ENCODE measurements at regions not wholly inside any gene's neighbourhood (a gene's known extent, or its start where the extent isn't known, plus 50 kb on each side); places are given as distances from the start of the nearest gene placed in this dataset.

DNA sequence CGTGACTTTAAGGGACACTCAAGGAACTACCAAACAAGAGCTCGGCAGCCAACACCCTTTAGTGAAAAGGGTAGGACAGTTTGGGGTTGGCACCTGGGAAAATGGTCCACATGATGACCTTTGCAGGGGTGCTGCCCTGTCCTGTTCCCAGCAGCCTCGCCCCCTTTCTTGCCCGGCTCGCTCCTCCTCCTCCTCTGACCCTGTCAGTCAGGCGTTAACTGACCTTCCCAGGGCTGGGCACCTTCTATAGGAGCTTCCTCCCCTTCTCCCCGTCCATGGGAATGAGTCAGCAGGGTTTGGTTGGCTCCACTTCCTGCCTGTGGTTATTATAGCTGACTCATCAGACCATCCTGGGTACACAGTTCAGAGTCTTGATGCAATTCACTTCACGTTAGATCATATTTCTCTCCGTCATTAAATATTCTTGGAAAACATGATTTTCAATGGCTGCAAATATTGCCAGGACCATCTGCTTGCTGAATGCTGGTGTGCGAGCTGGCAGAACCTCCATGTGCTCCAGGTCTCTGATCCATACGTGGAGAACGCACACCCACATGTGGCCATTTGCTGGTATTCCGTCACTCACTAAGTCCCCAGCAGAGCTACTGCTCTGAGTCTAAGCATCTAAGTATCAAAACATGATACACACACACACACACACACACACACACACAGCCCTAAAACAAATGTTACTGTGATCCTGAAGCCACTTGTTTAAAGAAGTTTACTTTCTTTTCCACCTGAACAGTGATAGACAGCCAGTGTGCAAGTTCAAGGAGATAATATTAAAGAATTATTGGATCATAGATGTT lies 185.0 kb downstream of the ANAPC1 start:
- POLR2A ChIA-PET, result interaction anchor here (0.8 to 1.5 kb wide), 6 partner anchors 10 to 217 kb away, joined by 3 to 4 read pairs (median 3); no protein-coding TSS in a partner anchor
- H3K36me3 ChIP-seq (ENCODE audit: insufficient read depth, low read length), result no peaks in the 10 kb centered on the region; the same call in 1 of the 2 replicates
- H3K79me2 ChIP-seq (ENCODE audit: insufficient read depth, low read depth, low read length), result peaks cover 5% of the 10 kb centered on the region; the same call in 1 of the 2 replicates
- 0 out of 2 replicates have a peak, but pooled peaks cover 8% of the 10 kb centered on the region for H3K9me3 ChIP-seq (ENCODE audit: low read length)
- BruUV-seq (replicated peaks), result no TSS peak
- peak overlapping the region; percentile 70 for H2AFZ ChIP-seq (ENCODE audit: low read length)
- no peaks in the 10 kb centered on the region for H4K20me1 ChIP-seq (ENCODE audit: insufficient read depth, low read length)
- CTCF ChIA-PET (ENCODE audit: unreplicated experiment), result interaction anchor here (1.1 to 1.3 kb wide), 2 partner anchors 8 to 14 kb away, joined by 3 to 4 read pairs; no protein-coding TSS in a partner anchor
- peak overlapping the region; percentile 24 for H3K4me2 ChIP-seq (ENCODE audit: low read length)
- intact Hi-C loops (cut with micrococcal nuclease; ENCODE audit: unreplicated experiment), result no loop called here
- TF ChIP-seq, protein P1, sequence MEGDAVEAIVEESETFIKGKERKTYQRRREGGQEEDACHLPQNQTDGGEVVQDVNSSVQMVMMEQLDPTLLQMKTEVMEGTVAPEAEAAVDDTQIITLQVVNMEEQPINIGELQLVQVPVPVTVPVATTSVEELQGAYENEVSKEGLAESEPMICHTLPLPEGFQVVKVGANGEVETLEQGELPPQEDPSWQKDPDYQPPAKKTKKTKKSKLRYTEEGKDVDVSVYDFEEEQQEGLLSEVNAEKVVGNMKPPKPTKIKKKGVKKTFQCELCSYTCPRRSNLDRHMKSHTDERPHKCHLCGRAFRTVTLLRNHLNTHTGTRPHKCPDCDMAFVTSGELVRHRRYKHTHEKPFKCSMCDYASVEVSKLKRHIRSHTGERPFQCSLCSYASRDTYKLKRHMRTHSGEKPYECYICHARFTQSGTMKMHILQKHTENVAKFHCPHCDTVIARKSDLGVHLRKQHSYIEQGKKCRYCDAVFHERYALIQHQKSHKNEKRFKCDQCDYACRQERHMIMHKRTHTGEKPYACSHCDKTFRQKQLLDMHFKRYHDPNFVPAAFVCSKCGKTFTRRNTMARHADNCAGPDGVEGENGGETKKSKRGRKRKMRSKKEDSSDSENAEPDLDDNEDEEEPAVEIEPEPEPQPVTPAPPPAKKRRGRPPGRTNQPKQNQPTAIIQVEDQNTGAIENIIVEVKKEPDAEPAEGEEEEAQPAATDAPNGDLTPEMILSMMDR (conservative IDR thresholded peaks at IDR 0.05; ENCODE audit: low read length), result peak; percentile 82
- no peak for TF ChIP-seq EZH2phosphoT487 (IDR thresholded peaks at IDR 0.05; ENCODE audit: borderline replicate concordance, low read depth, low read length)
- DNase-seq (ENCODE audit: low spot score), result peak; percentile 83
- H3K4me1 ChIP-seq (ENCODE audit: insufficient read depth, low read length, poor library complexity, severe bottlenecking), result peaks cover 53% of the 10 kb centered on the region
- no peaks in the 10 kb centered on the region for H3K9me2 ChIP-seq (ENCODE audit: insufficient read depth, low read length)
- peak overlapping the region; percentile 4 for H3K27ac ChIP-seq (ENCODE audit: low read depth, low read length, poor library complexity, severe bottlenecking)
- H3K4me3 ChIP-seq (ENCODE audit: low read depth, low read length, poor library complexity, severe bottlenecking), result no peak overlapping the region

DNA sequence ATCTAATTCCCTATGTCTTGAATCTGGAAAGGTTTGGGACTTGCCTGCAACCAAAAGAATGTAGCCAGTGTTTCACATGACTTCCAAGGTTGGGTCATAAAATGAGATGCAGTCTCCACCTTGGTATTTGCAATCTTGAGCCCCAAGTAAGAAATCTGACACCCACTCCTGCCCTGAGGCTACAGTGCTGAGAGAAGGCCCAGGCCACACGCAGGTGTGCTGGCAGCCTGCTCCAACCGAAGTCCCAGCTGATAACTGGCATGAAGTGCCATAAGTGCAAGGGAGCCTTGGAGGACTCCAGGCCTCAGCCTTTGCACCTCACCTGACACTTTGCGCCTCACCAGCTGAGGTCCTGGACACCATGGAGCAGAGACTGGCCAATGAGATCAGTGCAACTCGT lies 182.7 kb downstream of the ANAPC1 start:
- no peaks in the 10 kb centered on the region for H3K9me3 ChIP-seq (ENCODE audit: low read length)
- ChIA-PET CTCF (ENCODE audit: unreplicated experiment) (interaction anchor here (1.1 to 1.6 kb wide), 2 partner anchors 24 to 31 kb away, joined by 3 to 5 read pairs; no protein-coding TSS in a partner anchor), POLR2A (interaction anchor here (1.3 to 1.5 kb wide), 2 partner anchors 23 to 25 kb away, joined by 3 to 5 read pairs; no protein-coding TSS in a partner anchor)
- H3K27ac ChIP-seq (ENCODE audit: low read depth, low read length, poor library complexity, severe bottlenecking), result peak overlapping the region; percentile 32
- H2AFZ ChIP-seq (ENCODE audit: low read length), result no peak overlapping the region
- TF ChIP-seq EZH2phosphoT487 (IDR thresholded peaks at IDR 0.05; ENCODE audit: borderline replicate concordance, low read depth, low read length), result no peak
- TF ChIP-seq, protein P1 (conservative IDR thresholded peaks at IDR 0.05; ENCODE audit: low read length), result no peak
- peaks cover 76% of the 10 kb centered on the region for H3K4me1 ChIP-seq (ENCODE audit: insufficient read depth, low read length, poor library complexity, severe bottlenecking)
- no peaks in the 10 kb centered on the region for H4K20me1 ChIP-seq (ENCODE audit: insufficient read depth, low read length)
- no peaks in the 10 kb centered on the region for H3K9me2 ChIP-seq (ENCODE audit: insufficient read depth, low read length)
- peak overlapping the region; percentile 69; the same call in 1 of the 2 replicates for H3K4me2 ChIP-seq (ENCODE audit: low read length)
- H3K36me3 ChIP-seq (ENCODE audit: insufficient read depth, low read length), result no peaks in the 10 kb centered on the region
- no peak for DNase-seq (ENCODE audit: low spot score)
- peaks cover 5% of the 10 kb centered on the region; the same call in 1 of the 2 replicates for H3K79me2 ChIP-seq (ENCODE audit: insufficient read depth, low read depth, low read length)
- no TSS peak for BruUV-seq (replicated peaks)
- H3K4me3 ChIP-seq (ENCODE audit: low read depth, low read length, poor library complexity, severe bottlenecking), result no peak overlapping the region
- intact Hi-C loops (cut with micrococcal nuclease; ENCODE audit: unreplicated experiment), result loop anchor here (10.0 kb wide), 1 partner anchor 576 kb away; the partner anchor contains the start of gene BCL2L11
